HG02759 (cell line): ENCODE measurements at regions not wholly inside any gene's neighbourhood (a gene's known extent, or its start where the extent isn't known, plus 50 kb on each side); places are given as distances from the start of the nearest gene placed in this dataset.
A peak's percentile ranks its signal among the peaks of the same experiment; 100 is the strongest.

ENCODE experiments used
- ATAC-seq: cut with Tn5 transposase; IDR thresholded peaks from one replicate; pipeline ENCODE4 v1.9.1; 2021; ENCODE audit warnings: mild to moderate bottlenecking, moderate library complexity; ENCODE audit not compliant: unreplicated experiment

GRCh38 chr9:1462626-1463308, 412.6 kb downstream of the DMRT2 start:
- no peak for ATAC-seq

GRCh38 chr9:1469996-1470395, 419.8 kb downstream of the DMRT2 start:
- peak; percentile 93 for ATAC-seq

- no peak for ATAC-seq
Observed at GRCh38 chr9:1473956-1474634, 423.9 kb downstream of the DMRT2 start.

DNA sequence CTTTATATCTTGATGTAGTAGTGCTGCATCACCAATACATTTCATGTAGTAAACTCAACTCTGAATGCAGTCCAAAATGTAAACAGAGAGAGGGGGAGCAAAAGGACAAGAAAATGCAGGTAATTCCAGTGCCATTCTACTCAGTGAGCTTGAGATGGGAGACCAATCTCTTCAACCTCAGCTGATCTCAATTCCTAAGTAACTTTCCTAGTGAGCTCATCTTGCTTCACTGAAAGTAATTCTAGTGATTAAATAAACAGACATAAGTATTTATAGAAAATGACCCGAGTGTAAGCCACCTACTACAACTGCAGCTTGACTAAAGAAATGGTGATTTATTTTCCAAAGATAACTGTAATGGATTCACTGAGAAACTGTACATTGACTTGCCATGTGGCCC, 424.5 kb downstream of the DMRT2 start:
- ATAC-seq: no peak

DNA sequence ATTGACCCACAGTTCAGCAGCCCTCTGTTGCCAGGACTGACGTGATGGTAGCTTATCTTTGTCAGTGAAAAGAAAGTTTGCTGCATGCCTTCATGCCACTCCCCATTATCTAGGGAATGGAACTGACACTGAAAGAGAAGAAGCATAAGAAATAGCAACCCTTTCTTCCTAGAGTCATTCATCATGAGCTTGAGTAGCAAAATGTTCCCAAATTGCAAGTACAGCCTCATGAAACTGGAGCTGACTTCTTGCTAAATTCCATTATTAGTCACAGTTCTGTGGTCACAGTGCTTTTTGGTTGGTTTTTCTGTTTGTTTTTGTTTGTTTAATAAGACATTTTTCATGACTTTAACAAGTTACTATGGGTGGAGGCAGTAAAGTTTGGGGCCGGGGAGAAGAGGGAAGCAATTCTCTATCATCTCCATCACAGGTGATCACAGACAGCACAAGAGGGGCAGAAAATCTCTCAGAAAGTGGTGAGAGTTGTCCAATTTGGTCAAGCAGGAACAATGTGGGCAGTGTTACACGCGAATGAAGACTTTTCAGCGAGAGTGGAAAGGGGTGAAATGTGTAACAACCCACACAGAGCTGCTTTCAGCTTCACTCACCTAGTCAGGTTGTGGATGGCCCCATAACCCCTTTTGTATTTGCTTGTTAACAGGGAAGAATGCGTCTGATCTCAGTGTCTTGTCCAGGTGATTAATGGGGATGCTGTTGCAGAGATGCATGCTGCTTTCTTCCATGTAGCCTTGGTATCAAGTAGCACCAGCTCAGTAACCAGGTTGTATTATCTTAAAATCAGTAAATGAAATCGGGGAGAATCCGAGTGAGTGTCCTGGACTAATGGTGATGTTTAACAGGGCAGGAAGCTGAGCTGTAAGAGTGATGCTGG, 440.4 kb downstream of the DMRT2 start:
- peak; percentile 90 for ATAC-seq

DNA sequence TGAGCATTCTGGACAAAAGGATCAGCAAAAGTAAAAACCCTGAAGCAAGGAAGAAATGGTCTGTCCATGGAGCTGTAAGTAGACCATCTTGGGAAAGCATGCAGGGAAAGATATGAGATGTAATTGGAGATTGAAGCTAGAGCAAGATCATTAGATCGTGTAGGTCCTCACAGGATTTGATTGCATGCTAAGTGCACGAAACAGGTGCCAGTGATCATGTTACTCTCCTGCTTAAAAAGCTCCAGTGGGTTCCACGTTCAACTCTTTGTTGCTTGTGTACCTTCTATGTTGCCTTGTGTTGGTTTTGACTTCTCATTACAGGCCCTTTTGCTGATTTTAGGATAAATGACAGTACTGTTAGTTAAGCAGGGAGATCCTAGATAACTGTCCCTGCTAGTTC, 442.0 kb downstream of the DMRT2 start:
- ATAC-seq: no peak

- no peak for ATAC-seq
Observed at GRCh38 chr9:1495282-1496030, 445.3 kb downstream of the DMRT2 start.

- no peak for ATAC-seq
Observed at GRCh38 chr9:1505489-1505888, 455.3 kb downstream of the DMRT2 start.

- no peak for ATAC-seq
Observed at GRCh38 chr9:1510712-1511111, 460.6 kb downstream of the DMRT2 start.

- no peak for ATAC-seq
Observed at GRCh38 chr9:1513105-1513504, 462.9 kb downstream of the DMRT2 start.

- ATAC-seq: no peak
Observed at GRCh38 chr9:1514250-1514649, 464.1 kb downstream of the DMRT2 start.

DNA sequence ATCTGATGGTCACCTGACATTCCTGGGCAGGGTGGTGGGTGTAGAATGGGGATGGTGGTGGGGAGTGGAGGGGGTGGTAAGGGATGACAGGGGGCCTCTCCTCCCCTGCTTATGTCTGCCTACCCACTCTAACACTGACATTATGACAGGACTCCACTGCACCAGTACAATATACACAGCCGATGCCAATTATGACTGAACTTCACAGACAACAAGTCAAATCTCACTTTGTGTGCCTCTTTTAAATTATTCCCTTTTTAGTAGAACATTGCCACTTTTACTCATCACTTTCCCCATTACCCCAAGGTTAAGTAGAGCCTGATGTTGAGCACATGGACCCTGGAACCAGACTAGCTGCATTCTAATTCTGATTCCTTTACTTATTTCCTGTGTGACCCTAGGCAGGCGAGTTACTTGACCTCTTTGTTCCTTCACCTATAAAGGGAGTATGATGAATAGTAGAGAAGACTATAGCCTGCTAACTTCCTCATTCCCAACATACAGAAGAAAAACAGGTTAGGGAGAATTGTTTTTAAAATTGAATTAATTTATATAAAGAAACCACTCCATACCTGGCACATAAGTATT, 464.7 kb downstream of the DMRT2 start:
- no peak for ATAC-seq

- no peak for ATAC-seq
Observed at GRCh38 chr9:1515557-1515956, 465.4 kb downstream of the DMRT2 start.

- ATAC-seq: no peak
Observed at GRCh38 chr9:1521547-1521946, 471.4 kb downstream of the DMRT2 start.

DNA sequence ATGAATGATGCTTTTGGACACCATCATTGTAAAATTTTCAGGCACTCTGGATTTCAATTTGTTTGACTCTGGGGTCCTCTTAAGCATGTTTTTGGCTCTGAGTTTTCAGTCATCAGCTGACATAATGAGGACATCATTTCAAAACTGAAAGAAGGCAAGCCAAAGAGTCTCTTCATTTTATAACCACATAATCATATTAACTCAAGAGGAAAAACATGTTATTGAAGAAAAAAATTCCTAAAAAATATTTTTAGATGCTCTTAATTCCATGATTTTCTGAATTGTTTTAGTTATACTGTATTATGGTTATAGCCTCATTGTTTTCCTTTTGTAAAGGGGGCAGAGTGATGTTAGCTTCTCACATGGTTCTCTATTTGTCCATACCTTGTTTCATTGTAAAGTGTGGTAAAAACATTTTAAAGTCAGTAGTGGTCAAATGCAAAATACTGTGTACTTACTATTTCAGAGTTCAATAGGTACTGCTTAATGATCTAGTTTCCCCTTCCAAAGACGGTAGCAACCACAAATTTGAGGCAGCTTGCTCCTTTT, 472.1 kb downstream of the DMRT2 start:
- peak; percentile 57 for ATAC-seq

DNA sequence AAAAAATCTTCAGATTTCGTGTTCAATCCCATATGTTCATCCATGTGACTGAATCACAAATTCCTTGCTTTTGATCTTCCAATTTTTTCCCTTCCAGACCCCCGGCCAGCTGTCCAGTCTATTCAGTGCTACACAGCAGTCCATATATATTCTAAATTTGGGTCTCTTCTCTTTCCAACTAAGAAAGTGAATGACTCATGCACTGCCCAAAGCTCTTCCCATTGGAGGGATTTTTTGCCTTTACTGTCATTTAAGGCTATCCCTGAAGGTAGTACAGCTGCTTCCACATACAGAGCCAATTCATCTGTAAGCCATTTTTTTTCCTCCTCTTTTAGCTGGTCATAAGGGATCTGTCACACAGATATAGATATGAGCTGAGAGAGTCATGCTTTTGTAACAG, 478.3 kb downstream of the DMRT2 start:
- no peak for ATAC-seq

DNA sequence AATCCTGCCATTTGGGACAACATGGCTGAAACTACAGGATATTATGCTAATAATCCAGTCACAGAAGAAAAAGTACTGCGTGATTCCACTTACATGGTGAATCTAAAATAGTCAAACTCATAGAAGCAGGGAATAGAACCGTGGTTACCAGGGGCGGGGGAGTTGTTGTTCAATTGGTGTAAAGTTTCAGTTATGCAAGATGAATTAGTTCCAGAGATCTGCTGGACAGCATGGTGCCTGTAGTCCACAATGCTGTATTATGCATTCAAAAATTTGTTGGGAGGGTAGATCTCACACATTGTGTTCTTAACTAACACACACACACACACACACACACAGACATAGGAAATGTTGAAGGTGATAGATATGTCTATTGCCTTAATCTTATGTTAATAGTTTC, 480.5 kb downstream of the DMRT2 start:
- ATAC-seq: no peak

DNA sequence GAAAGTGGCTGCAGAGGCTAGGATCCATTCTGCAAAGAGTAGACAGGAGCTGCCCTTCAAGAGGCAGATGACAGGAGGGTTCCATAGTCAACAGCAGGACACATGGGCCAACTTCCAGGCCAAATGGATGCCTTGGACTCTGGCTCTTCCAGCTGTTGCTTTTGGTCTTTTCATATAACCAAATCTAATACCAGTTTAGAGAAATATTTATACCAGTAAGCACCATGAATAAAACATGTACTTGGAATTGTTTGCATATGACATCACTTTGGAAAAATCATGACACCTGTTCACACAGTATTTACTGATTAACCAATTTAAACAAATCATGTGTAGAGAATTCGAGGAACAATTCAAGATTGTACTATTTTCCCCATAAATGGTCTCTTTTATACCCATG, 481.3 kb downstream of the DMRT2 start:
- ATAC-seq: no peak

DNA sequence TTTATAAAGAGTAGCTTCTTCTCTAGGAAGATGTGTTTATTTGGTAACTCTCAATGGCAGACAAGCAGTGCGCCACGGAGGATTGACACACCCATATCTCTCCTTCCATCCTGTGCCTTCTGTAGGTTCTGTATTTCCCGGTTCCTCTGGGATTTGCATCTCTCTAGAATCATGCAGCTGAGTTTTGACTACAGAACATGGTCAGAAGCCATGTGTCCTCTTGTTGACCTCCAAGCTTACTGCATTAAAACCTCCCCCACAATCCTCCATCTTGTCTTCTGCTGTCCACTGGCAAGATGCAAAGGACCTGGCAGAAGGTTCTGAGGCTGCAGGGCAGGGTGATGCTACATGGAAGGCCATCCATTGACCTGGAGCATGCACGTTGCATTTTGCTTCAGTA, 482.0 kb downstream of the DMRT2 start:
- ATAC-seq: no peak

DNA sequence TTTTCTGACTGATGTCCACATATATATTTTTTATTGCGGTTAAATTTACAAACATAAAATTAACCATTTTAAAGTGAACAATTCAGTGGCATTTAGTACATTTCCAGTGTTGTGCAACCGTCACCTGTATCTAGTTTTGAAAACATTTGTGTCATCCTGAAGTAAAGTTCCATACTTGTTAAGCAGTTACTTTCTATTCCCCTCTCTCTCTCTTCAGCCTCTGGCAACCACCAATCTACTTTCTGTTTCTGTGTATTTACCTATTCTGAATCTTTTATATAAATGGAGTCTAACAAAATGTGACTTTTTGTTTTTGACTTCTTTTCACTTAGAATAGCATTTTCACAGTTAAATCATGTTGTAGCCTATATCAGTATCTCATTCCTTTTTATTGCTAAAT, 480.1 kb upstream of the SMARCA2 start:
- ATAC-seq: peak; percentile 56
